Chondrocyte (in vitro differentiated cells): ENCODE measurements at regions not wholly inside any gene's neighbourhood (a gene's known extent, or its start where the extent isn't known, plus 50 kb on each side); places are given as distances from the start of the nearest gene placed in this dataset.

ENCODE experiments used
- DNase-seq: peaks from one replicate; pipeline ENCODE4 v3.0.0; 2021; ENCODE audit warnings: mixed read lengths, low spot score
- H3K27ac Mint-ChIP-seq: one replicate; pipeline ENCODE4 v1.8.0; 2021; ENCODE audit warnings: mild to moderate bottlenecking, moderate library complexity, mixed read lengths; ENCODE audit not compliant: unreplicated experiment
- H3K27me3 Mint-ChIP-seq: 2 replicates; pipeline ENCODE4 v1.8.0; 2021; ENCODE audit warnings: low read depth, mixed read lengths
- H3K36me3 Mint-ChIP-seq: 2 replicates; pipeline ENCODE4 v1.8.0; 2021; ENCODE audit warnings: low read depth, mixed read lengths
- H3K4me1 Mint-ChIP-seq: 2 replicates; pipeline ENCODE4 v1.8.0; 2021; ENCODE audit warnings: low read depth, mild to moderate bottlenecking, mixed read lengths
- H3K4me3 Mint-ChIP-seq: one replicate; pipeline ENCODE4 v1.8.0; 2021; ENCODE audit warnings: mild to moderate bottlenecking, moderate library complexity, mixed read lengths; ENCODE audit not compliant: unreplicated experiment
- H3K9me3 Mint-ChIP-seq: 2 replicates; pipeline ENCODE4 v1.8.0; 2021; ENCODE audit warnings: low read depth, mixed read lengths
- TF ChIP-seq, protein P1 (sequence below): fragments of 200-600 bp; sonication (generic); IDR thresholded peaks from 2 replicates; pipeline ENCODE4 v1.5.0; 2021; ENCODE audit warnings: antibody characterized with exemption, mild to moderate bottlenecking, moderate library complexity

GRCh38 chr1:199859491-199859933 lies 168.0 kb upstream of the NR5A2 start:
- TF ChIP-seq, protein P1, sequence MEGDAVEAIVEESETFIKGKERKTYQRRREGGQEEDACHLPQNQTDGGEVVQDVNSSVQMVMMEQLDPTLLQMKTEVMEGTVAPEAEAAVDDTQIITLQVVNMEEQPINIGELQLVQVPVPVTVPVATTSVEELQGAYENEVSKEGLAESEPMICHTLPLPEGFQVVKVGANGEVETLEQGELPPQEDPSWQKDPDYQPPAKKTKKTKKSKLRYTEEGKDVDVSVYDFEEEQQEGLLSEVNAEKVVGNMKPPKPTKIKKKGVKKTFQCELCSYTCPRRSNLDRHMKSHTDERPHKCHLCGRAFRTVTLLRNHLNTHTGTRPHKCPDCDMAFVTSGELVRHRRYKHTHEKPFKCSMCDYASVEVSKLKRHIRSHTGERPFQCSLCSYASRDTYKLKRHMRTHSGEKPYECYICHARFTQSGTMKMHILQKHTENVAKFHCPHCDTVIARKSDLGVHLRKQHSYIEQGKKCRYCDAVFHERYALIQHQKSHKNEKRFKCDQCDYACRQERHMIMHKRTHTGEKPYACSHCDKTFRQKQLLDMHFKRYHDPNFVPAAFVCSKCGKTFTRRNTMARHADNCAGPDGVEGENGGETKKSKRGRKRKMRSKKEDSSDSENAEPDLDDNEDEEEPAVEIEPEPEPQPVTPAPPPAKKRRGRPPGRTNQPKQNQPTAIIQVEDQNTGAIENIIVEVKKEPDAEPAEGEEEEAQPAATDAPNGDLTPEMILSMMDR: no peak
- H3K36me3 Mint-ChIP-seq: no peaks in the 10 kb centered on the region
- peaks cover 6% of the 10 kb centered on the region for H3K4me1 Mint-ChIP-seq
- H3K27ac Mint-ChIP-seq: no peak overlapping the region
- H3K4me3 Mint-ChIP-seq: no peak overlapping the region
- H3K27me3 Mint-ChIP-seq: no peaks in the 10 kb centered on the region
- no peak for DNase-seq
- H3K9me3 Mint-ChIP-seq: no peaks in the 10 kb centered on the region

GRCh38 chr1:199861020-199861795 lies 166.3 kb upstream of the NR5A2 start:
- no peaks in the 10 kb centered on the region for H3K9me3 Mint-ChIP-seq
- TF ChIP-seq, protein P1: no peak
- no peak overlapping the region for H3K4me3 Mint-ChIP-seq
- H3K36me3 Mint-ChIP-seq: no peaks in the 10 kb centered on the region
- DNase-seq: no peak
- peaks cover 2% of the 10 kb centered on the region for H3K27me3 Mint-ChIP-seq
- no peak overlapping the region for H3K27ac Mint-ChIP-seq
- H3K4me1 Mint-ChIP-seq: peaks cover 6% of the 10 kb centered on the region

GRCh38 chr1:199862047-199862446 lies 165.5 kb upstream of the NR5A2 start:
- no peak overlapping the region for H3K4me3 Mint-ChIP-seq
- H3K9me3 Mint-ChIP-seq: no peaks in the 10 kb centered on the region
- TF ChIP-seq, protein P1: no peak
- DNase-seq: no peak
- no peaks in the 10 kb centered on the region for H3K36me3 Mint-ChIP-seq
- peaks cover 2% of the 10 kb centered on the region for H3K27me3 Mint-ChIP-seq
- peaks cover 6% of the 10 kb centered on the region for H3K4me1 Mint-ChIP-seq
- no peak overlapping the region for H3K27ac Mint-ChIP-seq

GRCh38 chr1:199866210-199866617 lies 161.3 kb upstream of the NR5A2 start:
- H3K4me1 Mint-ChIP-seq: peaks cover 2% of the 10 kb centered on the region
- H3K4me3 Mint-ChIP-seq: no peak overlapping the region

GRCh38 chr1:199867601-199868000 lies 159.9 kb upstream of the NR5A2 start:
- DNase-seq: no peak
- TF ChIP-seq, protein P1: no peak
- Mint-ChIP-seq H3K4me1 (no peaks in the 10 kb centered on the region), H3K27me3 (peaks cover 5% of the 10 kb centered on the region), H3K36me3 (no peaks in the 10 kb centered on the region), H3K4me3 (no peak overlapping the region), H3K9me3 (no peaks in the 10 kb centered on the region), H3K27ac (no peak overlapping the region)

More at GRCh38 chr1:199866210-199866617, 161.3 kb upstream of the NR5A2 start:
- Mint-ChIP-seq H3K27ac (no peak overlapping the region), H3K36me3 (no peaks in the 10 kb centered on the region), H3K27me3 (peaks cover 5% of the 10 kb centered on the region), H3K9me3 (no peaks in the 10 kb centered on the region)
- TF ChIP-seq, protein P1: no peak
- DNase-seq: no peak
